ENCODE measurements at regions not wholly inside any gene's neighbourhood (a gene's known extent, or its start where the extent isn't known, plus 50 kb on each side); places are given as distances from the start of the nearest gene placed in this dataset.

- TF ChIP-seq CTCF (IDR thresholded peaks at IDR 0.05) (no peak), POLR2A (IDR thresholded peaks at IDR 0.05) (no peak)
These were observed 299.4 kb upstream of the NOVA1 start for GRCh38 chr14:26897196-26897595.
